HEK293T (cell line): ENCODE measurements at regions not wholly inside any gene's neighbourhood (a gene's known extent, or its start where the extent isn't known, plus 50 kb on each side); places are given as distances from the start of the nearest gene placed in this dataset.
"Not testable (repeated sequence)": the region's sequence is repeated elsewhere in the genome, so short reads cannot be mapped to it uniquely, and the experiment has no call there.

Experiments used
- CTCF ChIA-PET: fragments of 350-600 bp; formaldehyde crosslinking; extraction: SDS; loops from one replicate; lab custom pipeline; 2021; ENCODE audit warnings: antibody characterized with exemption, inconsistent platforms; lab: Yijun Ruan, JAX
- POLR2A ChIA-PET: fragments of 350-600 bp; formaldehyde crosslinking; extraction: SDS; loops from one replicate; lab custom pipeline; 2020; ENCODE audit warnings: antibody characterized with exemption, inconsistent platforms; lab: Yijun Ruan, JAX
- DNase-seq: peaks from one replicate; pipeline ENCODE4 v3.0.0; 2012; ENCODE audit warnings: mixed read lengths; ENCODE audit errors: extremely low spot score
- ARNT ChIP-seq: fragments of 450-650 bp; IDR thresholded peaks from 2 replicates; pipeline ENCODE4 v1.6.1; 2017; ENCODE audit warnings: mild to moderate bottlenecking
- BHLHE40 ChIP-seq: fragments of 450-650 bp; IDR thresholded peaks from 2 replicates; pipeline ENCODE4 v1.6.1; 2016; ENCODE audit warnings: mild to moderate bottlenecking, moderate library complexity, borderline replicate concordance
- CTBP1 ChIP-seq: fragments of 450-650 bp; IDR thresholded peaks from 2 replicates; pipeline ENCODE4 v1.6.1; 2016; ENCODE audit warnings: borderline replicate concordance
- ELF4 ChIP-seq: fragments of 450-650 bp; IDR thresholded peaks from 2 replicates; pipeline ENCODE4 v1.6.1; 2017; ENCODE audit warnings: antibody characterized with exemption
- FOXA1 ChIP-seq: fragments of 450-650 bp; IDR thresholded peaks from 2 replicates; pipeline ENCODE4 v1.6.1; 2016; ENCODE audit warnings: mild to moderate bottlenecking
- FOXK2 ChIP-seq: fragments of 450-650 bp; IDR thresholded peaks from 2 replicates; pipeline ENCODE4 v1.6.1; 2016; ENCODE audit warnings: mild to moderate bottlenecking
- FOXM1 ChIP-seq: fragments of 450-650 bp; IDR thresholded peaks from 2 replicates; pipeline ENCODE4 v1.6.1; 2017; ENCODE audit warnings: mild to moderate bottlenecking, borderline replicate concordance
- HDGF ChIP-seq: fragments of 450-650 bp; IDR thresholded peaks from 2 replicates; pipeline ENCODE4 v1.6.1; 2017; ENCODE audit warnings: antibody characterized with exemption, borderline replicate concordance
- L3MBTL2 ChIP-seq: fragments of 450-650 bp; conservative IDR thresholded peaks from 2 replicates; pipeline ENCODE4 v1.6.1; 2016; ENCODE audit warnings: mild to moderate bottlenecking
- LEF1 ChIP-seq: fragments of 450-650 bp; IDR thresholded peaks from 2 replicates; pipeline ENCODE4 v1.6.1; 2017; ENCODE audit warnings: mild to moderate bottlenecking, borderline replicate concordance
- NFRKB ChIP-seq: fragments of 450-650 bp; IDR thresholded peaks from 2 replicates; pipeline ENCODE4 v1.6.1; 2016; ENCODE audit warnings: mild to moderate bottlenecking, moderate library complexity
- PKNOX1 ChIP-seq: fragments of 450-650 bp; IDR thresholded peaks from 2 replicates; pipeline ENCODE4 v1.6.1; 2016
- SP1 ChIP-seq: fragments of 450-650 bp; IDR thresholded peaks from 2 replicates; pipeline ENCODE4 v1.6.1; 2017
- SUZ12 ChIP-seq: fragments of 450-650 bp; IDR thresholded peaks from 2 replicates; pipeline ENCODE4 v1.6.1; 2016; ENCODE audit warnings: mild to moderate bottlenecking
- TARDBP ChIP-seq: fragments of 450-650 bp; IDR thresholded peaks from 2 replicates; pipeline ENCODE4 v1.6.1; 2016
- ZNF384 ChIP-seq: fragments of 450-650 bp; IDR thresholded peaks from 2 replicates; pipeline ENCODE4 v1.6.1; 2016

- CTCF ChIA-PET, result interaction anchor here (0.6 kb wide), 1 partner anchor 102 kb away, joined by 3 read pairs; no protein-coding TSS in a partner anchor
- DNase-seq, result no peak
- no peak for TF ChIP-seq ZNF384
- TF ChIP-seq BHLHE40, result no peak
- TF ChIP-seq ELF4, result no peak
- no peak for TF ChIP-seq ARNT
- no peak for TF ChIP-seq TARDBP
- no peak for TF ChIP-seq PKNOX1
- TF ChIP-seq SUZ12, result no peak
- TF ChIP-seq CTBP1, result no peak
- POLR2A ChIA-PET, result no interaction called here
Measured at GRCh38 chr7:26950889-26951288, 86.5 kb upstream of the SKAP2 start.

DNA sequence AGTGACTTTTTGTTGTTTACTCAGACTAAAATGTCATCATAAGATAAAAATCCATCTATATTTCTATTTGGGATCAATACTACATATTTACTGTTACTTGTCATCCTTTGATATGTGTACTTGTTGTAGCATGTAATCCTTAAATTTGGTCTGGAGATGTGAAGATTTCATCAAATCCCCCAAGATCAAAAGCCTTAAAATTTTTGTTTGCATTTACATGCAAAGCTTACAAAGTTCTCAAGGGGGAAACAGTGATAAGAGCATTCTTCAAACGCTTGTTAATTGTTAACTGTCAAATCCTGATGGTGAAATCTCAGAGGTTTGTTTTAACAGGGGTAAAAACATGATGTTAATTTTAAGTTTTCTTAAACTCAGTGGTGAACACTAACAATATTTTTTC is 84.9 kb upstream of the SKAP2 start:
- CTCF ChIA-PET, result interaction anchor here (0.7 kb wide), 1 partner anchor 1224 kb away, joined by 3 read pairs; no protein-coding TSS in a partner anchor
- POLR2A ChIA-PET, result no interaction called here
- TF ChIP-seq FOXA1, result no peak
- no peak for DNase-seq

GRCh38 chr7:26948617-26949118 is 84.3 kb upstream of the SKAP2 start:
- ChIA-PET CTCF (interaction anchor here (0.5 to 0.7 kb wide), 2 partner anchors 103 to 1225 kb away, joined by 3 read pairs; no protein-coding TSS in a partner anchor), POLR2A (no interaction called here)
- TF ChIP-seq PKNOX1 (no peak), BHLHE40 (no peak), ZNF384 (no peak), ELF4 (no peak), SP1 (no peak), L3MBTL2 (no peak), FOXA1 (no peak), FOXK2 (no peak), FOXM1 (no peak), NFRKB (no peak), SUZ12 (no peak), CTBP1 (no peak), LEF1 (no peak), ARNT (no peak), TARDBP (no peak), HDGF (no peak)
- no peak for DNase-seq

- no peak for DNase-seq
- CTCF ChIA-PET, result no interaction called here
- TF ChIP-seq ZNF384 (no peak), ARNT (no peak), L3MBTL2 (no peak)
- POLR2A ChIA-PET, result no interaction called here
Measured at GRCh38 chr7:26944501-26945358, 80.3 kb upstream of the SKAP2 start.

- ChIA-PET CTCF (no interaction called here), POLR2A (interaction anchor here (1.4 kb wide), 1 partner anchor 10 kb away, joined by 3 read pairs; no protein-coding TSS in a partner anchor)
- DNase-seq, result no peak
- TF ChIP-seq FOXK2 (no peak), L3MBTL2 (no peak), ARNT (no peak), NFRKB (no peak), LEF1 (no peak), SP1 (no peak), PKNOX1 (no peak), ZNF384 (no peak), SUZ12 (no peak), HDGF (no peak), TARDBP (no peak), CTBP1 (no peak), BHLHE40 (no peak), FOXM1 (no peak), FOXA1 (no peak), ELF4 (no peak)
Measured at GRCh38 chr7:26937939-26938623, 73.7 kb upstream of the SKAP2 start.

- TF ChIP-seq PKNOX1, result no peak
- TF ChIP-seq BHLHE40, result no peak
- TF ChIP-seq CTBP1, result no peak
- no peak for TF ChIP-seq ARNT
- no peak for TF ChIP-seq FOXM1
- no peak for TF ChIP-seq FOXK2
- no peak for TF ChIP-seq FOXA1
- no peak for TF ChIP-seq SUZ12
- TF ChIP-seq LEF1, result no peak
- no peak for TF ChIP-seq L3MBTL2
- TF ChIP-seq ZNF384, result no peak
- no peak for TF ChIP-seq NFRKB
- no peak for TF ChIP-seq ELF4
- DNase-seq, result no peak
- CTCF ChIA-PET, result no interaction called here
- POLR2A ChIA-PET, result no interaction called here
Measured at GRCh38 chr7:26937306-26937705, 72.9 kb upstream of the SKAP2 start.

GRCh38 chr7:26932616-26933015 is 68.2 kb upstream of the SKAP2 start:
- CTCF ChIA-PET, POLR2A ChIA-PET: not testable (repeated sequence)

More at GRCh38 chr7:26932616-26933015, 68.2 kb upstream of the SKAP2 start:
- not testable (repeated sequence) for DNase-seq
